Testis (tissue), 2 donors: ENCODE measurements at regions not wholly inside any gene's neighbourhood (a gene's known extent, or its start where the extent isn't known, plus 50 kb on each side); places are given as distances from the start of the nearest gene placed in this dataset.

Source experiments
- POLR2A ChIP-seq: fragments of 450-650 bp; IDR thresholded peaks from one replicate; pipeline ENCODE4 v1.6.1; 2017; ENCODE audit warnings: antibody characterized with exemption, mild to moderate bottlenecking, moderate library complexity
- TF ChIP-seq, protein P1 (sequence below), 3 experiments: fragments of 450-650 bp in 2 of 3; fragments of 200-600 bp in 1 of 3; sonication (generic) in 1 of 3; IDR thresholded peaks; one replicate each; pipeline ENCODE4 v1.5.1; 2016 to 2019; ENCODE audit warnings: antibody characterized with exemption in 3 of 3, mild to moderate bottlenecking in 2 of 3, moderate library complexity in 1 of 3

GRCh38 chr2:196431076-196431475 lies 208.4 kb upstream of the CCDC150 start:
- TF ChIP-seq, protein P1, sequence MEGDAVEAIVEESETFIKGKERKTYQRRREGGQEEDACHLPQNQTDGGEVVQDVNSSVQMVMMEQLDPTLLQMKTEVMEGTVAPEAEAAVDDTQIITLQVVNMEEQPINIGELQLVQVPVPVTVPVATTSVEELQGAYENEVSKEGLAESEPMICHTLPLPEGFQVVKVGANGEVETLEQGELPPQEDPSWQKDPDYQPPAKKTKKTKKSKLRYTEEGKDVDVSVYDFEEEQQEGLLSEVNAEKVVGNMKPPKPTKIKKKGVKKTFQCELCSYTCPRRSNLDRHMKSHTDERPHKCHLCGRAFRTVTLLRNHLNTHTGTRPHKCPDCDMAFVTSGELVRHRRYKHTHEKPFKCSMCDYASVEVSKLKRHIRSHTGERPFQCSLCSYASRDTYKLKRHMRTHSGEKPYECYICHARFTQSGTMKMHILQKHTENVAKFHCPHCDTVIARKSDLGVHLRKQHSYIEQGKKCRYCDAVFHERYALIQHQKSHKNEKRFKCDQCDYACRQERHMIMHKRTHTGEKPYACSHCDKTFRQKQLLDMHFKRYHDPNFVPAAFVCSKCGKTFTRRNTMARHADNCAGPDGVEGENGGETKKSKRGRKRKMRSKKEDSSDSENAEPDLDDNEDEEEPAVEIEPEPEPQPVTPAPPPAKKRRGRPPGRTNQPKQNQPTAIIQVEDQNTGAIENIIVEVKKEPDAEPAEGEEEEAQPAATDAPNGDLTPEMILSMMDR (IDR thresholded peaks at IDR 0.05) = no peak
- TF ChIP-seq POLR2A = no peak
